K562 (cell line): ENCODE measurements at regions not wholly inside any gene's neighbourhood (a gene's known extent, or its start where the extent isn't known, plus 50 kb on each side); places are given as distances from the start of the nearest gene placed in this dataset.

Experiments used
- ATF3 ChIP-seq, 2 experiments: fragments of 450-650 bp in 1 of 2; sonication (generic) in 1 of 2; formaldehyde crosslinking in 1 of 2; IDR thresholded peaks in 1 of 2; conservative IDR thresholded peaks in 1 of 2; 2 replicates each; pipeline versions ENCODE4 v1.6.1 to v1.8.1; 2016 to 2023; ENCODE audit warnings: mild to moderate bottlenecking in 2 of 2, moderate library complexity in 2 of 2, inconsistent platforms in 1 of 2, missing genetic modification reagents in 1 of 2
- ERF ChIP-seq: fragments of 450-650 bp; formaldehyde crosslinking; IDR thresholded peaks from 2 replicates; pipeline ENCODE4 v1.4.0; 2020; ENCODE audit warnings: mild to moderate bottlenecking, mixed read lengths
- MGA ChIP-seq: fragments of 450-650 bp; IDR thresholded peaks from 2 replicates; pipeline ENCODE4 v1.6.1; 2016; ENCODE audit warnings: mild to moderate bottlenecking, moderate library complexity
- NCOA1 ChIP-seq: fragments of 450-650 bp; IDR thresholded peaks from 2 replicates; pipeline ENCODE4 v1.6.1; 2016; ENCODE audit warnings: low read depth

- TF ChIP-seq MGA (no peak), ERF (CRISPR knock-in tag) (no peak), NCOA1 (no peak), ATF3 (IDR thresholded peaks at IDR 0.05) (0 out of 2 replicates have a peak, but pooled peaks have one; percentile 13), ATF3 (CRISPR knock-in tag; conservative IDR thresholded peaks at IDR 0.05) (no peak)
- TF ChIP-seq, all 486 proteins: peak for 2
Measured at GRCh38 chr2:29987146-29987545, 65.8 kb upstream of the ALK start (continued).
